RWPE2 (cell line): ENCODE measurements at regions not wholly inside any gene's neighbourhood (a gene's known extent, or its start where the extent isn't known, plus 50 kb on each side); places are given as distances from the start of the nearest gene placed in this dataset.

ENCODE experiments used
- ATAC-seq: fragments of 200-7000 bp; cut with Tn5 transposase; 3 replicates; pipeline ENCODE4 v1.9.1; 2021; ENCODE audit warnings: low read depth
- DNase-seq: peaks from one replicate; pipeline ENCODE4 v3.0.0-alpha.2; 2020; ENCODE audit warnings: low spot score
- H3K27ac ChIP-seq: fragments of 450-650 bp; 2 replicates; pipeline ENCODE4 v1.5.1; 2017; ENCODE audit warnings: mild to moderate bottlenecking; ENCODE audit not compliant: poor library complexity, severe bottlenecking
- H3K27me3 ChIP-seq: fragments of 250-450 bp; sonication (Bioruptor Pico); 2 replicates; pipeline ENCODE4 v1.5.1; 2021; ENCODE audit warnings: mild to moderate bottlenecking, moderate library complexity; ENCODE audit not compliant: insufficient read depth, poor library complexity, severe bottlenecking
- H3K36me3 ChIP-seq: fragments of 250-450 bp; sonication (Bioruptor Pico); 2 replicates; pipeline ENCODE4 v1.5.1; 2020; ENCODE audit warnings: low read depth, mild to moderate bottlenecking, moderate library complexity
- H3K4me1 ChIP-seq: fragments of 250-450 bp; sonication (Bioruptor Pico); 2 replicates; pipeline ENCODE4 v1.5.1; 2021; ENCODE audit warnings: mild to moderate bottlenecking, moderate library complexity; ENCODE audit not compliant: insufficient read depth, poor library complexity, severe bottlenecking
- H3K4me3 ChIP-seq: fragments of 250-450 bp; sonication (Bioruptor Pico); 2 replicates; pipeline ENCODE4 v1.5.1; 2021; ENCODE audit warnings: mild to moderate bottlenecking, moderate library complexity; ENCODE audit not compliant: severe bottlenecking
- H3K9me3 ChIP-seq: fragments of 250-450 bp; sonication (Bioruptor Pico); 2 replicates; pipeline ENCODE4 v1.5.1; 2021; ENCODE audit warnings: mild to moderate bottlenecking, moderate library complexity; ENCODE audit not compliant: severe bottlenecking
- TF ChIP-seq, protein P1 (sequence below): fragments of 450-650 bp; IDR thresholded peaks from one replicate; pipeline ENCODE4 v1.5.1; 2017; ENCODE audit warnings: mild to moderate bottlenecking, moderate library complexity; ENCODE audit not compliant: poor library complexity, severe bottlenecking

DNA sequence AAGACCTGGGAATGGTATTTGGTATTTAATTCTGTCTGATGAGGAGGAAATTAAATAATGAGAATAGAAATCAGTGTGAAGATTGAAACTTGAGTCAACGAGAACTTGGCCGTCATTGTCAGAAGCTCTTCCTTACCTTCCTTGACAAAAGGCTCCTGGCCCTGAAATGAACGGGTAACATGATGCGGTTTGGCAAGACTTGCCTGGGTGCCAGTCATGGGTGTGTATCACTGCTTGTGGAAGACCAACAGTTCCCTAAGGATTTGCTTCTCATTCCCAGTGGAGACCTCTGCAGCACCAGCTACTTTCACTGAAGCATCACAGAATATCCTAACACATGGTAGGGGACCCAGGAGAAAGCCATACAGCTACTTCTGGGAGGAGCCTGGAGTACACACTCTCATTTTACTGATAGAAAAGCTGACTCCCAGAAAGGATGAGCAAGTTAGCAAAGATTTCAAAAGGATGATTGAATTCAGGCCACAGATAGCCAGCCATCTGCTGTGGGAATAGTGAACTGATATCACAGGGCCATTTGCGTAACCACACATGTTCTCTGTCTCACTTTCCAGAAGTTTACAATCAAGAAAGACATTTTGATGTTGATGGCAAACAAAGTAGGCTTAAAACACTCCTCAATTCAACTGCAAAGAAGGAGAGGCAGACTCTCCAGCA is 258.1 kb upstream of the SALL1 start:
- H3K36me3 ChIP-seq: no peaks in the 10 kb centered on the region
- H3K9me3 ChIP-seq: no peaks in the 10 kb centered on the region
- TF ChIP-seq, protein P1, sequence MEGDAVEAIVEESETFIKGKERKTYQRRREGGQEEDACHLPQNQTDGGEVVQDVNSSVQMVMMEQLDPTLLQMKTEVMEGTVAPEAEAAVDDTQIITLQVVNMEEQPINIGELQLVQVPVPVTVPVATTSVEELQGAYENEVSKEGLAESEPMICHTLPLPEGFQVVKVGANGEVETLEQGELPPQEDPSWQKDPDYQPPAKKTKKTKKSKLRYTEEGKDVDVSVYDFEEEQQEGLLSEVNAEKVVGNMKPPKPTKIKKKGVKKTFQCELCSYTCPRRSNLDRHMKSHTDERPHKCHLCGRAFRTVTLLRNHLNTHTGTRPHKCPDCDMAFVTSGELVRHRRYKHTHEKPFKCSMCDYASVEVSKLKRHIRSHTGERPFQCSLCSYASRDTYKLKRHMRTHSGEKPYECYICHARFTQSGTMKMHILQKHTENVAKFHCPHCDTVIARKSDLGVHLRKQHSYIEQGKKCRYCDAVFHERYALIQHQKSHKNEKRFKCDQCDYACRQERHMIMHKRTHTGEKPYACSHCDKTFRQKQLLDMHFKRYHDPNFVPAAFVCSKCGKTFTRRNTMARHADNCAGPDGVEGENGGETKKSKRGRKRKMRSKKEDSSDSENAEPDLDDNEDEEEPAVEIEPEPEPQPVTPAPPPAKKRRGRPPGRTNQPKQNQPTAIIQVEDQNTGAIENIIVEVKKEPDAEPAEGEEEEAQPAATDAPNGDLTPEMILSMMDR: no peak
- no peaks in the 10 kb centered on the region for H3K27me3 ChIP-seq
- peak overlapping the region; percentile 84 for H3K27ac ChIP-seq
- H3K4me1 ChIP-seq: peaks cover 25% of the 10 kb centered on the region
- ATAC-seq: peak; percentile 42; the same call in 2 of the 3 replicates
- no peak overlapping the region for H3K4me3 ChIP-seq
- no peak for DNase-seq

DNA sequence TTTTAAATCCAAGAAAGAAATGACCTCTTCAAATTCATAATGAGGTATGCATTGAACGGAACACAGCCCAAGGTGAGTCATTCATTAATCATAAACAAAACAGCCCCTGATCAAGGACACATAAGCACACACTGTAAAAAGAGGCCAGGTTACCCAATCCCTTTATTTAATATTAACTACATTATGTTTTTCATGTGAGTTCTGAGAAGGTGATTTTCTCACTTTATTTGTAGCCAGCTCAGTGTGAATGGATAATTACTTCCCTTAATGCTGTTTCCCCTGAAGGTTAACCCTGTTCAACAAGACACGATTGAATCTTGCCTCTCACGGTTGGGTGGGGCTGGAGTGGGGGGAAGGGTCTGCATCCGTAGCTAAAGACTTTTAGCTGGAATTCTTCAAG is 257.3 kb upstream of the SALL1 start:
- Histone ChIP-seq H3K4me1 (peaks cover 25% of the 10 kb centered on the region), H3K36me3 (no peaks in the 10 kb centered on the region), H3K9me3 (no peaks in the 10 kb centered on the region), H3K27me3 (no peaks in the 10 kb centered on the region), H3K4me3 (no peak overlapping the region), H3K27ac (peak overlapping the region; percentile 84)
- TF ChIP-seq, protein P1: no peak
- DNase-seq (no peak), ATAC-seq (peak; percentile 96)

DNA sequence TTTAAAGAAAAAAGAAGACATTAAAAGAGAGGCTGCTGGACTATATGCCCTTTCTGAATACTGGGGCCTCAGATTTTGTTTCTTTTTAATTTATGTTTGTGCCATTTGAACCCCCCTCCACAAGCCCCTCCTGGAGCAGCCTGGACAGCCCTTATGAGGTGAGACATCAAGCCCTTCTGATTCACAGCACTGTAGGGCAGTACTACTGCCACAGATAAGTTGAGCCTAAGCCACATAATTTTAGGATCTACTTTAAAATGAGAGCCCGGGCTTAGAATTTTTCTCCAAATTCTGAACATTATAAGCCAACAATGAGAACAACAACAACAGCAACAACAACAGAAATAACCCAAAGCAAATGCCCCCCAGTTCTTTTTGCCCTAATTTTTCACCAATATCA is 256.9 kb upstream of the SALL1 start:
- peaks cover 25% of the 10 kb centered on the region for H3K4me1 ChIP-seq
- no peak for DNase-seq
- no peaks in the 10 kb centered on the region for H3K27me3 ChIP-seq
- H3K4me3 ChIP-seq: no peak overlapping the region
- TF ChIP-seq, protein P1: no peak
- ATAC-seq: no peak; the same call in 2 of the 3 replicates
- H3K36me3 ChIP-seq: no peaks in the 10 kb centered on the region
- H3K9me3 ChIP-seq: no peaks in the 10 kb centered on the region
- H3K27ac ChIP-seq: peak overlapping the region; percentile 84

DNA sequence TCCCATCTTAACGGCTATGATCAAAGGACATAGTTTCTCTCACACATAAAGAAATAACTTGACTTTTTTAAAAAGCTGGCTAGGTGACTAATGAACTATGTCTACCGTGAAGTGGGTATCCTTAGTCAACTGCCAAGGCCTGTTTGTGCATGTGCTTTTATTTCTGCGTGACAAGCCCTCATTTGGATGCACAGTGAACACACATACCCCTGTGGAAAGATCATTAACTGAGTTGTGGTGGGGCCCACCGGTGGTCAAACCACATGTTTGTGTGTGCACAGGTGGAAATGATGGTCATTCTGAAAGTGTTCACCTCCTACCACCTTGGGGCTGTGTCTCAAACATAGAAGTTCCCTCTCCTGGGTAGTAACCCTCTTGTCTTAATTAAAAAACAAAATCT is 256.1 kb upstream of the SALL1 start:
- H3K9me3 ChIP-seq: no peaks in the 10 kb centered on the region
- DNase-seq: no peak
- H3K4me3 ChIP-seq: no peak overlapping the region
- H3K4me1 ChIP-seq: peaks cover 25% of the 10 kb centered on the region
- H3K27ac ChIP-seq: peak overlapping the region; percentile 84
- ATAC-seq: no peak
- TF ChIP-seq, protein P1: no peak
- H3K27me3 ChIP-seq: no peaks in the 10 kb centered on the region
- H3K36me3 ChIP-seq: no peaks in the 10 kb centered on the region

DNA sequence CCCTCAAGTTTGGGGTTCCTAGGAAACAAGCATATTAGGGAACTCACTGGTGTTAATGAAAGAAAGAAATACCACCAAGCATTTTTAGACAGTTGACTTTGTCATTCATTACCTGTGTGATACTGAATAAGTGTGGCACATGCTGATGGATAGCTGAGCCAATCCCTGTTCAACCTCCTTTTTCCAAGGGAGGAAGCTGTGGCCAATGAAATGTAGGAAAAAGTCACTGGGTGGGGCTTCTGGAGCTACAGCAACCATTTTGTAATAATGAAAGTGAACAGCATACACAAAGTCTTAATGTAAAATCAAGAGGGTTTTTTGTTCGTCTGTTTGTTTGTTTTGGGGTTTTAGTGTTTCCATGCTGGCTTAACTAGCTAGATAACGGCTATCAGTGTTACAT is 254.3 kb upstream of the SALL1 start:
- no peaks in the 10 kb centered on the region for H3K27me3 ChIP-seq
- no peak overlapping the region for H3K27ac ChIP-seq
- no peaks in the 10 kb centered on the region for H3K9me3 ChIP-seq
- no peak for ATAC-seq
- H3K4me1 ChIP-seq: peaks cover 25% of the 10 kb centered on the region
- H3K36me3 ChIP-seq: no peaks in the 10 kb centered on the region
- TF ChIP-seq, protein P1: no peak
- DNase-seq: no peak
- H3K4me3 ChIP-seq: no peak overlapping the region
